ENCODE measurements at regions not wholly inside any gene's neighbourhood (a gene's known extent, or its start where the extent isn't known, plus 50 kb on each side); places are given as distances from the start of the nearest gene placed in this dataset.

- H3K4me1 ChIP-seq = no peaks in the 10 kb centered on the region
- H3K27me3 ChIP-seq = no peaks in the 10 kb centered on the region
- H3K9me3 ChIP-seq = no peaks in the 10 kb centered on the region
- no peak overlapping the region for H3K4me3 ChIP-seq
- ATAC-seq (ENCODE audit: low FRiP score in 2 of 2) = no peak
- TF ChIP-seq, protein P1, sequence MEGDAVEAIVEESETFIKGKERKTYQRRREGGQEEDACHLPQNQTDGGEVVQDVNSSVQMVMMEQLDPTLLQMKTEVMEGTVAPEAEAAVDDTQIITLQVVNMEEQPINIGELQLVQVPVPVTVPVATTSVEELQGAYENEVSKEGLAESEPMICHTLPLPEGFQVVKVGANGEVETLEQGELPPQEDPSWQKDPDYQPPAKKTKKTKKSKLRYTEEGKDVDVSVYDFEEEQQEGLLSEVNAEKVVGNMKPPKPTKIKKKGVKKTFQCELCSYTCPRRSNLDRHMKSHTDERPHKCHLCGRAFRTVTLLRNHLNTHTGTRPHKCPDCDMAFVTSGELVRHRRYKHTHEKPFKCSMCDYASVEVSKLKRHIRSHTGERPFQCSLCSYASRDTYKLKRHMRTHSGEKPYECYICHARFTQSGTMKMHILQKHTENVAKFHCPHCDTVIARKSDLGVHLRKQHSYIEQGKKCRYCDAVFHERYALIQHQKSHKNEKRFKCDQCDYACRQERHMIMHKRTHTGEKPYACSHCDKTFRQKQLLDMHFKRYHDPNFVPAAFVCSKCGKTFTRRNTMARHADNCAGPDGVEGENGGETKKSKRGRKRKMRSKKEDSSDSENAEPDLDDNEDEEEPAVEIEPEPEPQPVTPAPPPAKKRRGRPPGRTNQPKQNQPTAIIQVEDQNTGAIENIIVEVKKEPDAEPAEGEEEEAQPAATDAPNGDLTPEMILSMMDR (IDR thresholded peaks at IDR 0.05) = no peak
- no peak for TF ChIP-seq EP300 (IDR thresholded peaks at IDR 0.05)
- TF ChIP-seq POLR2AphosphoS5 (IDR thresholded peaks at IDR 0.05) = no peak
- no peak for TF ChIP-seq POLR2A (IDR thresholded peaks at IDR 0.05)
- H3K36me3 ChIP-seq = no peaks in the 10 kb centered on the region
- H3K27ac ChIP-seq = no peak overlapping the region
- WGBS, 2 donors = 87 to 90% methylated on average over 11 of the region's 11 CpGs
- peak in 1 of 2 donors; percentile 52 for DNase-seq
Measured at GRCh38 chr11:135069063-135069462, 657.0 kb upstream of the B3GAT1 start.

- TF ChIP-seq POLR2AphosphoS5 (IDR thresholded peaks at IDR 0.05) (no peak), EP300 (IDR thresholded peaks at IDR 0.05) (no peak), POLR2A (IDR thresholded peaks at IDR 0.05) (no peak)
- TF ChIP-seq, protein P1 (IDR thresholded peaks at IDR 0.05) = no peak
- Histone ChIP-seq H3K27me3 (no peaks in the 10 kb centered on the region), H3K4me1 (no peaks in the 10 kb centered on the region), H3K36me3 (no peaks in the 10 kb centered on the region), H3K4me3 (no peak overlapping the region), H3K9me3 (peaks cover 0 to 12% (median 11%) of the 10 kb centered on the region in 4 donors), H3K27ac (no peak overlapping the region)
- DNase-seq = no peak
- no peak for ATAC-seq (ENCODE audit: low FRiP score in 2 of 2)
- WGBS, 2 donors = 67 to 69% methylated on average over 5 of the region's 5 CpGs
Measured at GRCh38 chr11:135062994-135063393, 651.0 kb upstream of the B3GAT1 start.

DNA sequence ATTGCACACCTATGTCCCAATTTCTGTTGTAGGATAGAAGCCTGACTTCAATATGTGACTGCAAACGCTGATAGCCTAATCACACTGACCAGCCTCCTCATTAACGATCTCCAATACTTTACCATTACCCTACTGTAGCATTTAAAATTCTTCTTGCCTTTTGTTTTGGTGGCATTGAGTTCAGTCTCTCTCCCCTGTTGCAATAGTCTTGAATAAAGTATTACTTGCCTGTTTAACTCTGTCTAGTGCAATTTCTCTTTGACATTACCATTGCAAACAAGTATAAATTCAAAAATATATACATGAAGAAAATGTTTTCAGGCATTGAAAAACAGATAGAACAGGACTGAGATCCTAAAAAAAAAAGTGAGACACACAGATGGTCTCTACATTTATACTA, 649.1 kb upstream of the B3GAT1 start:
- H3K27ac ChIP-seq = no peak overlapping the region
- H3K9me3 ChIP-seq = peaks cover 0 to 12% (median 11%) of the 10 kb centered on the region in 4 donors
- no peaks in the 10 kb centered on the region for H3K36me3 ChIP-seq
- no peaks in the 10 kb centered on the region for H3K4me1 ChIP-seq
- DNase-seq (no peak), ATAC-seq (ENCODE audit: low FRiP score in 2 of 2) (no peak)
- TF ChIP-seq, protein P1 (IDR thresholded peaks at IDR 0.05) = no peak
- no peak for TF ChIP-seq POLR2AphosphoS5 (IDR thresholded peaks at IDR 0.05)
- TF ChIP-seq EP300 (IDR thresholded peaks at IDR 0.05) = no peak
- TF ChIP-seq POLR2A (IDR thresholded peaks at IDR 0.05) = no peak
- 76 to 86% methylated on average over 2 of the region's 2 CpGs for WGBS, 2 donors
- no peak overlapping the region for H3K4me3 ChIP-seq
- no peaks in the 10 kb centered on the region for H3K27me3 ChIP-seq

DNA sequence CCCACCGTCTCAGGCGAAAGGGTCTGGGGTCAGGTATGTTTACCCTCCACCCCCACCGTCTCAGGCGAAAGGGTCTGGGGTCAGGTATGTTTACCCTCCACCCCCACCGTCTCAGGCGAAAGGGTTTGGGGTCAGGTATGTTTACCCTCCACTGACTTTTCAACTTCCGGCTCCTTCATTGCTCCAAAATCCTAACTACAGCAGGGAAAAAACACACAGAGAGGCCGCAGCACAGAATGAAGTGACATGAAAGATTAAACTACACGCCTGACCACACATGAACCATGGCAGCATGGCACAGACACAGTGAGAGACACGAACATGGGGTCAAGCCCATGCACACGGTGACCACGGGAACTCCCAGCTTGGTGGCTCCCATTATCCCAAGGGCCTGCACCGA, 634.9 kb upstream of the B3GAT1 start:
- no peak for ATAC-seq (ENCODE audit: low FRiP score in 2 of 2)
- 56 to 63% methylated on average over 7 to 11 of the region's 13 CpGs for WGBS, 2 donors
- TF ChIP-seq, protein P1 (IDR thresholded peaks at IDR 0.05) = no peak
- TF ChIP-seq POLR2A (IDR thresholded peaks at IDR 0.05) (no peak), POLR2AphosphoS5 (IDR thresholded peaks at IDR 0.05) (no peak), EP300 (IDR thresholded peaks at IDR 0.05) (no peak)
- Histone ChIP-seq H3K9me3 (no peaks in the 10 kb centered on the region), H3K27me3 (no peaks in the 10 kb centered on the region), H3K36me3 (no peaks in the 10 kb centered on the region), H3K4me1 (no peaks in the 10 kb centered on the region), H3K4me3 (no peak overlapping the region), H3K27ac (no peak overlapping the region)
- no peak for DNase-seq

DNA sequence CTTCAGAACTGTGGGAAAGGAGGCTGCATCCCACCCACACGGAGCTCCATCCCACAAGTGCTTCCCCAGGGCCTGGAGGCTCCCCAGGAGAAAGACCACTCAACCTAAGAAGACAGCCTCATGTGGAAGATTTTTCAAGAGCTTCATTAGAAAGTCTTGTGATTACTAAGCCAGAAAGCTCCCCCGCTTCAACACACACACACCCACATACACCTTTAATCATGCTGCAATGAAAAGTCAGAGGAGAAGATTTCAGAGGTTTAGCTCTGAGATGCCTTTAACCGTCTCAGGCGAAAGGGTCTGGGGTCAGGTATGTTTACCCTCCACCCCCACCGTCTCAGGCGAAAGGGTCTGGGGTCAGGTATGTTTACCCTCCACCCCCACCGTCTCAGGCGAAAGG, 634.5 kb upstream of the B3GAT1 start:
- Histone ChIP-seq H3K27ac (no peak overlapping the region), H3K27me3 (no peaks in the 10 kb centered on the region), H3K4me3 (no peak overlapping the region), H3K36me3 (no peaks in the 10 kb centered on the region), H3K4me1 (no peaks in the 10 kb centered on the region), H3K9me3 (no peaks in the 10 kb centered on the region)
- ATAC-seq (ENCODE audit: low FRiP score in 2 of 2) (no peak), DNase-seq (no peak)
- WGBS, 2 donors = 57 to 67% methylated on average over 2 to 6 of the region's 8 CpGs
- TF ChIP-seq EP300 (IDR thresholded peaks at IDR 0.05) = no peak
- TF ChIP-seq POLR2A (IDR thresholded peaks at IDR 0.05) = no peak
- no peak for TF ChIP-seq POLR2AphosphoS5 (IDR thresholded peaks at IDR 0.05)
- TF ChIP-seq, protein P1 (IDR thresholded peaks at IDR 0.05) = no peak
